Ishikawa (cell line): ENCODE measurements at regions not wholly inside any gene's neighbourhood (a gene's known extent, or its start where the extent isn't known, plus 50 kb on each side); places are given as distances from the start of the nearest gene placed in this dataset.

Experiments
- EP300 ChIP-seq: IDR thresholded peaks from 2 replicates; pipeline ENCODE4 v1.6.1; 2012; ENCODE audit warnings: borderline replicate concordance
- RAD21 ChIP-seq: IDR thresholded peaks from 2 replicates; pipeline ENCODE4 v1.6.1; 2012; ENCODE audit warnings: low read depth
- TAF1 ChIP-seq: IDR thresholded peaks from 2 replicates; pipeline ENCODE4 v1.6.1; 2012; ENCODE audit warnings: low read depth, mild to moderate bottlenecking
- TF ChIP-seq, protein P1 (sequence below): IDR thresholded peaks from 2 replicates; pipeline ENCODE4 v1.6.1; 2012
- TF ChIP-seq, protein P2 (sequence below): IDR thresholded peaks from 2 replicates; pipeline ENCODE4 v1.6.1; 2012

- no peak for TF ChIP-seq EP300
- no peak for TF ChIP-seq TAF1
- TF ChIP-seq RAD21, result no peak
- TF ChIP-seq, protein P1, sequence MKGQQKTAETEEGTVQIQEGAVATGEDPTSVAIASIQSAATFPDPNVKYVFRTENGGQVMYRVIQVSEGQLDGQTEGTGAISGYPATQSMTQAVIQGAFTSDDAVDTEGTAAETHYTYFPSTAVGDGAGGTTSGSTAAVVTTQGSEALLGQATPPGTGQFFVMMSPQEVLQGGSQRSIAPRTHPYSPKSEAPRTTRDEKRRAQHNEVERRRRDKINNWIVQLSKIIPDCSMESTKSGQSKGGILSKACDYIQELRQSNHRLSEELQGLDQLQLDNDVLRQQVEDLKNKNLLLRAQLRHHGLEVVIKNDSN, result no peak
- TF ChIP-seq, protein P2, sequence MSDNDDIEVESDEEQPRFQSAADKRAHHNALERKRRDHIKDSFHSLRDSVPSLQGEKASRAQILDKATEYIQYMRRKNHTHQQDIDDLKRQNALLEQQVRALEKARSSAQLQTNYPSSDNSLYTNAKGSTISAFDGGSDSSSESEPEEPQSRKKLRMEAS, result no peak
Observed at GRCh38 chr4:23117826-23118225, 425.1 kb downstream of the GBA3 start.
